Pancreas (tissue), 10 donors: ENCODE measurements at regions not wholly inside any gene's neighbourhood (a gene's known extent, or its start where the extent isn't known, plus 50 kb on each side); places are given as distances from the start of the nearest gene placed in this dataset.

Experiments
- ATAC-seq, 4 donors: fragments of 200-7000 bp; cut with Tn5 transposase; one replicate each; pipeline versions ENCODE4 v1.8.0 to v1.9.1; 2020; ENCODE audit warnings: mild to moderate bottlenecking in 4 of 4, moderate library complexity in 4 of 4
- DNase-seq, 6 donors: peaks; one replicate each; pipeline ENCODE4 v3.0.0-alpha.2; 2020
- FAIRE-seq: peaks from 2 replicates; lab custom pipeline; 2012; peaks lifted over from hg19 to GRCh38; lab: Jason Lieb, UNC
- H3K27ac ChIP-seq, 4 donors: fragments of 200-600 bp; sonication (generic); 1 replicate in 3 of 4; 2 replicates in 1 of 4; pipeline versions ENCODE4 v1.5.0 to v1.8.0; 2020
- H3K27me3 ChIP-seq, 4 donors: fragments of 200-600 bp; one replicate each; pipeline ENCODE4 v1.8.0; 2021
- H3K36me3 ChIP-seq, 3 donors: fragments of 200-600 bp; sonication (generic) in 1 of 3; one replicate each; pipeline versions ENCODE4 v1.5.0 to v1.8.0; 2020 to 2021
- H3K4me1 ChIP-seq, 3 donors: fragments of 200-600 bp; one replicate each; pipeline ENCODE4 v1.8.0; 2021
- H3K4me3 ChIP-seq, 4 donors: fragments of 200-600 bp; sonication (generic) in 2 of 4; one replicate each; pipeline versions ENCODE4 v1.5.0 to v1.8.0; 2020 to 2021
- H3K9me3 ChIP-seq, 4 donors: fragments of 200-600 bp; one replicate each; pipeline ENCODE4 v1.8.0; 2021
- CTCF ChIP-seq, 4 donors: fragments of 200-600 bp; sonication (generic) in 3 of 4; IDR thresholded peaks; one replicate each; pipeline versions ENCODE4 v1.5.0 to v1.8.0; 2021; ENCODE audit warnings: antibody characterized with exemption in 4 of 4
- WGBS, 2 donors: extraction: QIAGEN DNeasy Blood & Tissue Kit; methylation state at CpG; one replicate each; pipeline ENCODE4 v1.1.7; 2013; 5-methylcytosine and 5-hydroxymethylcytosine counted together
- intact Hi-C, 3 donors: fragments of 100-400 bp; cut with DNase I; formaldehyde crosslinking; loops; one replicate each; pipeline versions ENCODE4 v1.11.1 to v1.14.2; 2022
- donor health status: healthy with polysubstance abuse.
- donor health status: DM: no; HTN: no; CAD: no; lungs with moderate emphysema.
- donor health status: DM: no; HTN: no; CAD: no.
- donor health status: control.
- donor health status: control.
- donor health status: Bipolar disorder and iron deficiency.
- donor health status: DM: yes; HTN: yes; CAD: no.
- donor health status: DM: no; HTN: no; CAD: no.
- donor health status: DM: no; HTN: no; CAD: no.
- donor health status: DM: yes; HTN: yes; CAD: no.

- intact Hi-C loops: no loop called here
- TF ChIP-seq CTCF (IDR thresholded peaks at IDR 0.05): no peak
- H3K4me3 ChIP-seq: no peak overlapping the region
- H3K9me3 ChIP-seq: no peaks in the 10 kb centered on the region
- no peaks in the 10 kb centered on the region for H3K27me3 ChIP-seq
- H3K4me1 ChIP-seq: no peaks in the 10 kb centered on the region
- WGBS, 2 donors: 41 to 46% methylated on average over 3 of the region's 3 CpGs
- no peak for FAIRE-seq
- DNase-seq: no peak
- no peak for ATAC-seq
- H3K36me3 ChIP-seq: no peaks in the 10 kb centered on the region
- H3K27ac ChIP-seq: no peak overlapping the region
Measured at GRCh38 chr1:177794376-177794991, 175.4 kb downstream of the SEC16B start.

- Histone ChIP-seq H3K27ac (no peak overlapping the region), H3K4me1 (no peaks in the 10 kb centered on the region), H3K4me3 (no peak overlapping the region), H3K9me3 (no peaks in the 10 kb centered on the region), H3K36me3 (no peaks in the 10 kb centered on the region), H3K27me3 (no peaks in the 10 kb centered on the region)
- FAIRE-seq (no peak), ATAC-seq (no peak), DNase-seq (no peak)
- intact Hi-C loops: no loop called here
- no peak for TF ChIP-seq CTCF (IDR thresholded peaks at IDR 0.05)
- 8 to 13% methylated on average over 1 of the region's 1 CpG for WGBS, 2 donors
Measured at GRCh38 chr1:177793900-177794299, 176.0 kb downstream of the SEC16B start.

DNA sequence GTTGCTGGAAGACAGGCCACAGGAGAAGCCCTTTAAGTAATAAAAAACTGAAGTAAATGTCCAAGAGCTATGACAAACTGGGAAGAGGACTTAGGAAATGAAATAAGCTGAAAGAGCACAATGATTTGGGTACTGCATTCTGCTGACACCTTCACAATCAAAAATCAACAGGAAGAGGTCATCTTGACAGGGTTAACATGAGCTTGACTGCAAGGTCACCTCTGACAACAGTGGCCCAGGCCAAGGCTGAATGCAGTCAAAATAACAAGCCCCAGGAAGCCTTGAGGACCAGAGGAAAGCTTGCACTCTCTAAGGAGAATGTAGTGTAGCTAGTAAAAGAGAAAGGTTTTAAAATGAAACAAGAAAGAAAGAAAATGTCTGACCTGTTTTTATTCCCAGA, 179.3 kb downstream of the SEC16B start:
- DNase-seq: no peak
- no peaks in the 10 kb centered on the region for H3K9me3 ChIP-seq
- H3K4me3 ChIP-seq: no peak overlapping the region
- no peaks in the 10 kb centered on the region for H3K4me1 ChIP-seq
- ATAC-seq: no peak
- no peaks in the 10 kb centered on the region for H3K27me3 ChIP-seq
- FAIRE-seq: no peak
- intact Hi-C loops: no loop called here
- no peak for TF ChIP-seq CTCF (IDR thresholded peaks at IDR 0.05)
- no peaks in the 10 kb centered on the region for H3K36me3 ChIP-seq
- H3K27ac ChIP-seq: no peak overlapping the region

DNA sequence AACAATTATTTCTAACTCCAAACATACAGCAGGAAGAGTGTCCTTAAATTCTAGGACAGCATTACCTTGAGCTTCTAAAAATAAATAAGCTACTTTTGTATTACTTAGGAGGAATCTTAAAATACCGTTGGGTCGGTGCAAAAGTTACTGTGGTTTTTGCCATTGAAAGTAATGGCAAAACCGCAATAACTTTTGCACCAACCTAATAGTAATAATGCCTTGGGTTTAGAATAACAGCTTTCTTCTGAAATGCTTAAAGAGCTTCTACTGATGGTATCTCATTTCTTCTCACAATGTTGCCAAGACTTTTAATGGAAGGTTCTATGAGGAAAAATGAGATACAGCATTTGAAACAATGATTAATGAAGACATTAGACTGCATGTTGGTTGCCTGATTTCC, 179.9 kb downstream of the SEC16B start:
- Histone ChIP-seq H3K36me3 (no peaks in the 10 kb centered on the region), H3K27ac (no peak overlapping the region), H3K9me3 (no peaks in the 10 kb centered on the region), H3K4me3 (no peak overlapping the region), H3K27me3 (no peaks in the 10 kb centered on the region), H3K4me1 (no peaks in the 10 kb centered on the region)
- intact Hi-C loops: no loop called here
- TF ChIP-seq CTCF (IDR thresholded peaks at IDR 0.05): no peak
- FAIRE-seq: no peak
- DNase-seq: no peak
- WGBS, 2 donors: 81 to 88% methylated on average over 3 of the region's 3 CpGs
- no peak for ATAC-seq

GRCh38 chr1:177786176-177786745, 183.6 kb downstream of the SEC16B start:
- FAIRE-seq (no peak), ATAC-seq (no peak), DNase-seq (no peak)
- no peak overlapping the region for H3K27ac ChIP-seq
- H3K9me3 ChIP-seq: no peaks in the 10 kb centered on the region
- intact Hi-C loops: no loop called here
- no peaks in the 10 kb centered on the region for H3K4me1 ChIP-seq
- no peaks in the 10 kb centered on the region for H3K27me3 ChIP-seq
- H3K36me3 ChIP-seq: no peaks in the 10 kb centered on the region
- no peak overlapping the region for H3K4me3 ChIP-seq
- no peak for TF ChIP-seq CTCF (IDR thresholded peaks at IDR 0.05)
- WGBS, 2 donors: 63 to 73% methylated on average over 6 of the region's 6 CpGs
